ENCODE measurements at regions not wholly inside any gene's neighbourhood (a gene's known extent, or its start where the extent isn't known, plus 50 kb on each side); places are given as distances from the start of the nearest gene placed in this dataset.

GRCh38 chr13:88840085-88840484 is 1168.9 kb downstream of the SLITRK5 start:
- TF ChIP-seq ZNF384 (IDR thresholded peaks at IDR 0.05; ENCODE audit: low read depth, low read length) (no peak), CTCF (IDR thresholded peaks at IDR 0.05 in 2 of 3, conservative IDR thresholded peaks at IDR 0.05 in 1 of 3; ENCODE audit: insufficient read depth in 2 of 3, low read depth in 1 of 3, low read length in 3 of 3) (no peak), ZNF134 (CRISPR knock-in tag; conservative IDR thresholded peaks at IDR 0.05) (no peak), YY1 (IDR thresholded peaks at IDR 0.05; ENCODE audit: borderline replicate concordance in 1 of 3, control insufficient read depth in 1 of 3, extremely low read depth in 1 of 3, insufficient read depth in 3 of 3, insufficient read length in 1 of 3, insufficient replicate concordance in 2 of 3, low read depth in 1 of 3, low read length in 2 of 3) (no peak), ATF2 (CRISPR knock-in tag; IDR thresholded peaks at IDR 0.05) (no peak), POLR2A (conservative IDR thresholded peaks at IDR 0.05) (no peak), MTF1 (CRISPR knock-in tag; IDR thresholded peaks at IDR 0.05; ENCODE audit: borderline replicate concordance) (no peak)

Data from K562 (cell line).